ENCODE measurements at regions not wholly inside any gene's neighbourhood (a gene's known extent, or its start where the extent isn't known, plus 50 kb on each side); places are given as distances from the start of the nearest gene placed in this dataset.

GRCh38 chr7:26006426-26006825 lies 145.6 kb upstream of the NFE2L3 start:
- TF ChIP-seq EP300 (IDR thresholded peaks at IDR 0.05), result no peak
- TF ChIP-seq, protein P1, sequence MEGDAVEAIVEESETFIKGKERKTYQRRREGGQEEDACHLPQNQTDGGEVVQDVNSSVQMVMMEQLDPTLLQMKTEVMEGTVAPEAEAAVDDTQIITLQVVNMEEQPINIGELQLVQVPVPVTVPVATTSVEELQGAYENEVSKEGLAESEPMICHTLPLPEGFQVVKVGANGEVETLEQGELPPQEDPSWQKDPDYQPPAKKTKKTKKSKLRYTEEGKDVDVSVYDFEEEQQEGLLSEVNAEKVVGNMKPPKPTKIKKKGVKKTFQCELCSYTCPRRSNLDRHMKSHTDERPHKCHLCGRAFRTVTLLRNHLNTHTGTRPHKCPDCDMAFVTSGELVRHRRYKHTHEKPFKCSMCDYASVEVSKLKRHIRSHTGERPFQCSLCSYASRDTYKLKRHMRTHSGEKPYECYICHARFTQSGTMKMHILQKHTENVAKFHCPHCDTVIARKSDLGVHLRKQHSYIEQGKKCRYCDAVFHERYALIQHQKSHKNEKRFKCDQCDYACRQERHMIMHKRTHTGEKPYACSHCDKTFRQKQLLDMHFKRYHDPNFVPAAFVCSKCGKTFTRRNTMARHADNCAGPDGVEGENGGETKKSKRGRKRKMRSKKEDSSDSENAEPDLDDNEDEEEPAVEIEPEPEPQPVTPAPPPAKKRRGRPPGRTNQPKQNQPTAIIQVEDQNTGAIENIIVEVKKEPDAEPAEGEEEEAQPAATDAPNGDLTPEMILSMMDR (IDR thresholded peaks at IDR 0.05), result no peak
- no peak for TF ChIP-seq POLR2AphosphoS5 (IDR thresholded peaks at IDR 0.05)

All from gastroesophageal sphincter (tissue), 3 donors.